RWPE2 (cell line): ENCODE measurements at regions not wholly inside any gene's neighbourhood (a gene's known extent, or its start where the extent isn't known, plus 50 kb on each side); places are given as distances from the start of the nearest gene placed in this dataset.
A peak's percentile ranks its signal among the peaks of the same experiment; 100 is the strongest.

Experiments used
- ATAC-seq: fragments of 200-7000 bp; cut with Tn5 transposase; 3 replicates; pipeline ENCODE4 v1.9.1; 2021; ENCODE audit warnings: low read depth
- DNase-seq: peaks from one replicate; pipeline ENCODE4 v3.0.0-alpha.2; 2020; ENCODE audit warnings: low spot score
- H3K27ac ChIP-seq: fragments of 450-650 bp; 2 replicates; pipeline ENCODE4 v1.5.1; 2017; ENCODE audit warnings: mild to moderate bottlenecking; ENCODE audit not compliant: poor library complexity, severe bottlenecking
- H3K27me3 ChIP-seq: fragments of 250-450 bp; sonication (Bioruptor Pico); 2 replicates; pipeline ENCODE4 v1.5.1; 2021; ENCODE audit warnings: mild to moderate bottlenecking, moderate library complexity; ENCODE audit not compliant: insufficient read depth, poor library complexity, severe bottlenecking
- H3K36me3 ChIP-seq: fragments of 250-450 bp; sonication (Bioruptor Pico); 2 replicates; pipeline ENCODE4 v1.5.1; 2020; ENCODE audit warnings: low read depth, mild to moderate bottlenecking, moderate library complexity
- H3K4me1 ChIP-seq: fragments of 250-450 bp; sonication (Bioruptor Pico); 2 replicates; pipeline ENCODE4 v1.5.1; 2021; ENCODE audit warnings: mild to moderate bottlenecking, moderate library complexity; ENCODE audit not compliant: insufficient read depth, poor library complexity, severe bottlenecking
- H3K4me3 ChIP-seq: fragments of 250-450 bp; sonication (Bioruptor Pico); 2 replicates; pipeline ENCODE4 v1.5.1; 2021; ENCODE audit warnings: mild to moderate bottlenecking, moderate library complexity; ENCODE audit not compliant: severe bottlenecking
- H3K9me3 ChIP-seq: fragments of 250-450 bp; sonication (Bioruptor Pico); 2 replicates; pipeline ENCODE4 v1.5.1; 2021; ENCODE audit warnings: mild to moderate bottlenecking, moderate library complexity; ENCODE audit not compliant: severe bottlenecking
- TF ChIP-seq, protein P1 (sequence below): fragments of 450-650 bp; IDR thresholded peaks from one replicate; pipeline ENCODE4 v1.5.1; 2017; ENCODE audit warnings: mild to moderate bottlenecking, moderate library complexity; ENCODE audit not compliant: poor library complexity, severe bottlenecking

- TF ChIP-seq, protein P1, sequence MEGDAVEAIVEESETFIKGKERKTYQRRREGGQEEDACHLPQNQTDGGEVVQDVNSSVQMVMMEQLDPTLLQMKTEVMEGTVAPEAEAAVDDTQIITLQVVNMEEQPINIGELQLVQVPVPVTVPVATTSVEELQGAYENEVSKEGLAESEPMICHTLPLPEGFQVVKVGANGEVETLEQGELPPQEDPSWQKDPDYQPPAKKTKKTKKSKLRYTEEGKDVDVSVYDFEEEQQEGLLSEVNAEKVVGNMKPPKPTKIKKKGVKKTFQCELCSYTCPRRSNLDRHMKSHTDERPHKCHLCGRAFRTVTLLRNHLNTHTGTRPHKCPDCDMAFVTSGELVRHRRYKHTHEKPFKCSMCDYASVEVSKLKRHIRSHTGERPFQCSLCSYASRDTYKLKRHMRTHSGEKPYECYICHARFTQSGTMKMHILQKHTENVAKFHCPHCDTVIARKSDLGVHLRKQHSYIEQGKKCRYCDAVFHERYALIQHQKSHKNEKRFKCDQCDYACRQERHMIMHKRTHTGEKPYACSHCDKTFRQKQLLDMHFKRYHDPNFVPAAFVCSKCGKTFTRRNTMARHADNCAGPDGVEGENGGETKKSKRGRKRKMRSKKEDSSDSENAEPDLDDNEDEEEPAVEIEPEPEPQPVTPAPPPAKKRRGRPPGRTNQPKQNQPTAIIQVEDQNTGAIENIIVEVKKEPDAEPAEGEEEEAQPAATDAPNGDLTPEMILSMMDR: no peak
- H3K27me3 ChIP-seq: no peaks in the 10 kb centered on the region
- H3K9me3 ChIP-seq: no peaks in the 10 kb centered on the region
- no peaks in the 10 kb centered on the region for H3K36me3 ChIP-seq
- H3K4me1 ChIP-seq: peaks cover 29% of the 10 kb centered on the region
- no peak overlapping the region for H3K27ac ChIP-seq
- H3K4me3 ChIP-seq: no peak overlapping the region
- ATAC-seq (no peak), DNase-seq (no peak)
These were observed 499.3 kb downstream of the GLRX3 start for GRCh38 chr10:130635528-130635927.

GRCh38 chr10:130636313-130636930 is 500.2 kb downstream of the GLRX3 start:
- Histone ChIP-seq H3K9me3 (peaks cover 4% of the 10 kb centered on the region), H3K4me3 (no peak overlapping the region), H3K27me3 (no peaks in the 10 kb centered on the region), H3K36me3 (no peaks in the 10 kb centered on the region), H3K27ac (peak overlapping the region; percentile 69), H3K4me1 (peaks cover 22% of the 10 kb centered on the region)
- TF ChIP-seq, protein P1: no peak
- no peak for ATAC-seq
- DNase-seq: no peak

DNA sequence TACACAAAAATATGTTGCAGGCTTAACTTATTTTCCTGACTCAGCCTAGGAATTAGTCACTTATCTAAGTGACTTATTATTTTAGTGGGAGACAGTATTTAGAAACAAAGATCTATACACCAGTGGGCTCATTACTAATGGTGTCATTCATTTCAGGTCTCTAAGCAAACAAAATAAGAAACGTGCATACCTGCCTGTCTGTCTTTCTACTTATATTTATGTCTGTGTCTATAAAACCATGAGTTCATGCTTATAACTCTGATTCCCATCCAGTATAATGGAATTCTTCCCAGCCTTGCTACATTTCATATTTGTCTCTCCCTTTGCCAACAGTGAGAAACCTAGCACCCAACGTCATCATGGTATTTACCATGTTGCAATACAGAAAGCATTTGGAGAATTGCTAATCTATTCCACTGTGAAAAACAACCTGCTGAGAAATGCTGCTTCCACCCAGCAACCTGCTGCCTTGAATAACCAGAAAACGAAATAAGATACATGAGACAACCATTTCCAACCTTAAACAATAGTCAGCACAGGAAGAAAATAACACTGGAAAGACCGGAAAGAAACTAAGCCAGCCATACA is 501.0 kb downstream of the GLRX3 start:
- TF ChIP-seq, protein P1: no peak
- H3K4me1 ChIP-seq: peaks cover 19% of the 10 kb centered on the region
- peak; percentile 84 for ATAC-seq

DNA sequence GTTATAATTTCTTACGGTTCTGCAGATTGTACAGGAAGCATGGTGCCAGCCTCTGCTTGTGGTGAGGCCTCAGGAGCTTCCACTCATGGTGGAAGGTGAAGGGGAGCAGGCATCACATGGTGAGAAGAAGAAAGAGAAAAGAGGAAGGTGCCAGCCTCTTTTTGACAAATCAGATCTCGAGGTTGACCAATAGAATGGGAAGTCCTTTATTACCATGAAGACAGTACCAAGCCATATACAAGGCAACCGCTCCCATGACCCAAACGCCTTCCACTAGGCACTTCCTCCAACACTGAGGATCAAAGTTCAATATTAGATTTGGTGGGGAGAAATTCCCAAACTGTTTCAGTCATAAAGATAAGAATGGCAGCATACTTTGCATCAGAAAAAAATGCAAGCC is 502.8 kb downstream of the GLRX3 start:
- no peak overlapping the region for H3K27ac ChIP-seq
- no peak for DNase-seq
- no peak for ATAC-seq
- H3K9me3 ChIP-seq: peaks cover 4% of the 10 kb centered on the region
- H3K36me3 ChIP-seq: no peaks in the 10 kb centered on the region
- TF ChIP-seq, protein P1: no peak
- H3K4me3 ChIP-seq: no peak overlapping the region
- peaks cover 19% of the 10 kb centered on the region for H3K4me1 ChIP-seq
- H3K27me3 ChIP-seq: no peaks in the 10 kb centered on the region

More for the DNA sequence above, 501.0 kb downstream of the GLRX3 start:
- DNase-seq: no peak
- H3K9me3 ChIP-seq: peaks cover 4% of the 10 kb centered on the region
- no peaks in the 10 kb centered on the region for H3K36me3 ChIP-seq
- H3K27me3 ChIP-seq: no peaks in the 10 kb centered on the region
- peak overlapping the region; percentile 69 for H3K27ac ChIP-seq
- no peak overlapping the region for H3K4me3 ChIP-seq

DNA sequence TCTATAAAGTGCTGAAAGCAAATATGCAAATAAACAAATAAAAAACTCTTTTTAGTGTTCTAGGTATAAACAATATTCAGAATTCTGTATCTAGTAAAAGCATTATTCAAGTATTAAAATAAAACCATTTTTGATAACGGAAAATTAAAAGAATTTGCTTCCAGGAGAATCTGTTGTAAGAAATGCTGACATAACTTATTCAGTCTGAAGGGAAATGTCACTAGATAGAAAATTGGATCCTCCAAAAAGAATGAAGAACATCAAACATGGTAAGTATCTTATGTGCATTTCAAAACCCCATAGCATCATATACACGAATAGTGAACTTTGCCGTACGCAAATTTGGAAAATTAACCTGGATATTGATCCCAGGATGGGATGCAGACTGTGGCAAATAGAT is 506.7 kb downstream of the GLRX3 start:
- TF ChIP-seq, protein P1: no peak
- Histone ChIP-seq H3K27me3 (no peaks in the 10 kb centered on the region), H3K9me3 (peaks cover 4% of the 10 kb centered on the region), H3K4me1 (peaks cover 3% of the 10 kb centered on the region), H3K36me3 (no peaks in the 10 kb centered on the region), H3K27ac (no peak overlapping the region), H3K4me3 (no peak overlapping the region)
- DNase-seq (no peak), ATAC-seq (no peak)
